HG02885 (cell line): ENCODE measurements at regions not wholly inside any gene's neighbourhood (a gene's known extent, or its start where the extent isn't known, plus 50 kb on each side); places are given as distances from the start of the nearest gene placed in this dataset.
"Not testable (repeated sequence)": the region's sequence is repeated elsewhere in the genome, so short reads cannot be mapped to it uniquely, and the experiment has no call there.

Source experiments
- ATAC-seq: cut with Tn5 transposase; IDR thresholded peaks from one replicate; pipeline ENCODE4 v1.9.1; 2021; ENCODE audit warnings: mild to moderate bottlenecking; ENCODE audit not compliant: unreplicated experiment, poor library complexity

- ATAC-seq, result not testable (repeated sequence)
Measured at GRCh38 chrX:140633105-140633504, 76.5 kb upstream of the LINC00632 start.

GRCh38 chrX:140608111-140608510, 101.4 kb upstream of the LINC00632 start:
- ATAC-seq, result no peak

GRCh38 chrX:140602140-140602539, 97.3 kb upstream of the SOX3 start:
- no peak for ATAC-seq

GRCh38 chrX:140599851-140600250, 95.0 kb upstream of the SOX3 start:
- no peak for ATAC-seq

- ATAC-seq, result no peak
Measured at GRCh38 chrX:140589657-140590056, 84.8 kb upstream of the SOX3 start.

- no peak for ATAC-seq
Measured at GRCh38 chrX:140586951-140587350, 82.1 kb upstream of the SOX3 start.

- ATAC-seq, result no peak
Measured at GRCh38 chrX:140580478-140580877, 75.6 kb upstream of the SOX3 start.

GRCh38 chrX:140572724-140573123, 67.9 kb upstream of the SOX3 start:
- peak; percentile 97 for ATAC-seq

GRCh38 chrX:140563893-140564292, 59.0 kb upstream of the SOX3 start:
- ATAC-seq, result no peak
